Vagina (tissue), 2 donors: ENCODE measurements at regions not wholly inside any gene's neighbourhood (a gene's known extent, or its start where the extent isn't known, plus 50 kb on each side); places are given as distances from the start of the nearest gene placed in this dataset.

Experiments
- DNase-seq, 2 donors: peaks; one replicate each; pipeline ENCODE4 v3.0.0-alpha.2; 2017; ENCODE audit errors: extremely low spot score in 2 of 2
- H3K27ac ChIP-seq: fragments of 200-600 bp; sonication (generic); one replicate; pipeline ENCODE4 v1.5.1; 2019
- H3K27me3 ChIP-seq: fragments of 200-600 bp; sonication (generic); one replicate; pipeline ENCODE4 v1.5.1; 2019
- H3K36me3 ChIP-seq, 2 donors: fragments of 200-600 bp; sonication (generic); one replicate each; pipeline ENCODE4 v1.5.1; 2017 to 2019
- H3K4me1 ChIP-seq: fragments of 200-600 bp; sonication (generic); one replicate; pipeline ENCODE4 v1.5.1; 2019
- H3K4me3 ChIP-seq, 2 donors: fragments of 200-600 bp; sonication (generic); 1 replicate in 1 of 2; 2 replicates in 1 of 2; pipeline ENCODE4 v1.5.1; 2016 to 2019
- H3K9me3 ChIP-seq: fragments of 200-600 bp; sonication (generic); one replicate; pipeline ENCODE4 v1.5.1; 2019
- POLR2A ChIP-seq, 2 donors: fragments of 450-650 bp; IDR thresholded peaks; one replicate each; pipeline ENCODE4 v1.6.1; 2017; ENCODE audit warnings: antibody characterized with exemption in 2 of 2, mild to moderate bottlenecking in 2 of 2, moderate library complexity in 2 of 2
- POLR2AphosphoS5 ChIP-seq, 2 donors: sonication (generic); formaldehyde crosslinking; IDR thresholded peaks; one replicate each; pipeline ENCODE4 v1.9.0; 2017; ENCODE audit warnings: antibody characterized with exemption in 2 of 2, mild to moderate bottlenecking in 2 of 2, low read depth in 1 of 2; ENCODE audit not compliant: insufficient read depth in 1 of 2
- intact Hi-C: fragments of 100-400 bp; cut with DNase I; formaldehyde crosslinking; loops from one replicate; pipeline ENCODE4 v1.15.1; 2023
- TF ChIP-seq, protein P1 (sequence below), 3 experiments: fragments of 450-650 bp in 2 of 3; fragments of 200-600 bp in 1 of 3; sonication (generic) in 1 of 3; IDR thresholded peaks; one replicate each; pipeline ENCODE4 v1.5.1; 2017 to 2019; ENCODE audit warnings: antibody characterized with exemption in 3 of 3, mild to moderate bottlenecking in 2 of 3, moderate library complexity in 2 of 3

DNA sequence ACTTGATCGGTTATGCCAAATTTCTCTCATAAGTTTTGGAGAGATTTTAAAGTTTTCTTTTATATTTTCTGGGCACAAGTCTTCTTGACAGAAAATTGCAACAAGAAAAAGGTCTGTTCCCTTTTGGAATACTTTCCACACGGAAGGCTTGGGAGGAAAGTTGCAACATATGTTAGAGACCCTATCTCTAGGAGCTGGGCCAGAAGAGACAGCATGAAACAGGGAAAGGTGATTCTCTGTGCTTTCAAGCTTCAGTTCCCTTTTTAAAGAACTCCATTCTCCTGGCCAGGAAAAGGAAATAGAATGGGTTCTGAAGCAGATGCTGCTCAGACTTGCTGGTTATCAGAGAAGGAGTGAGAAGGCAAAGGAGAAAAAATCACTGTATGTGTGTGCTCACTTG, 368.3 kb downstream of the SPATA31D1 start:
- intact Hi-C loops: no loop called here
- no peaks in the 10 kb centered on the region for H3K36me3 ChIP-seq
- no peaks in the 10 kb centered on the region for H3K4me1 ChIP-seq
- DNase-seq: no peak
- no peak overlapping the region for H3K27ac ChIP-seq
- no peaks in the 10 kb centered on the region for H3K27me3 ChIP-seq
- no peaks in the 10 kb centered on the region for H3K9me3 ChIP-seq
- TF ChIP-seq POLR2AphosphoS5 (IDR thresholded peaks at IDR 0.05; ENCODE audit: insufficient read depth in 1 of 2, low read depth in 1 of 2) (no peak), POLR2A (IDR thresholded peaks at IDR 0.05) (no peak)
- TF ChIP-seq, protein P1, sequence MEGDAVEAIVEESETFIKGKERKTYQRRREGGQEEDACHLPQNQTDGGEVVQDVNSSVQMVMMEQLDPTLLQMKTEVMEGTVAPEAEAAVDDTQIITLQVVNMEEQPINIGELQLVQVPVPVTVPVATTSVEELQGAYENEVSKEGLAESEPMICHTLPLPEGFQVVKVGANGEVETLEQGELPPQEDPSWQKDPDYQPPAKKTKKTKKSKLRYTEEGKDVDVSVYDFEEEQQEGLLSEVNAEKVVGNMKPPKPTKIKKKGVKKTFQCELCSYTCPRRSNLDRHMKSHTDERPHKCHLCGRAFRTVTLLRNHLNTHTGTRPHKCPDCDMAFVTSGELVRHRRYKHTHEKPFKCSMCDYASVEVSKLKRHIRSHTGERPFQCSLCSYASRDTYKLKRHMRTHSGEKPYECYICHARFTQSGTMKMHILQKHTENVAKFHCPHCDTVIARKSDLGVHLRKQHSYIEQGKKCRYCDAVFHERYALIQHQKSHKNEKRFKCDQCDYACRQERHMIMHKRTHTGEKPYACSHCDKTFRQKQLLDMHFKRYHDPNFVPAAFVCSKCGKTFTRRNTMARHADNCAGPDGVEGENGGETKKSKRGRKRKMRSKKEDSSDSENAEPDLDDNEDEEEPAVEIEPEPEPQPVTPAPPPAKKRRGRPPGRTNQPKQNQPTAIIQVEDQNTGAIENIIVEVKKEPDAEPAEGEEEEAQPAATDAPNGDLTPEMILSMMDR (IDR thresholded peaks at IDR 0.05): no peak
- no peak overlapping the region for H3K4me3 ChIP-seq

DNA sequence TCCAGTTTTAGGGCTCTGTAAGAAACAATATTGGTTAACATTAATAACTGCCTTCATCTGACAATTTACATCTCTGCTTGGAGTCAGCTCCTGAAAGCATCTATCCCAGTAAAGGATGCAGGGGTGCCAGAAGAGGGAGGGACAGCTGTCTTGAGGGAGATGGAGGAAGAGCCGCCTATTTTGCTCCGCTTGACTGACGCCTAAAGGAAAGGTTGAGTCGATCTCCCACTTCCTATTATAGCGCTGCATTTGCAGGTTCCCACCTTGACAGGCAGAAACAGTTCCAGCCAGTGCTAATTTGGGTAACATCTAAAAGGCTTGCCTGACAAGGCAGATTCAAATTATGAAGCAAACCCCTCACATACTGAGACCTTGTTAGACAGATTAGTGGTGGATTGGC, 374.6 kb downstream of the SPATA31D1 start:
- TF ChIP-seq POLR2AphosphoS5 (IDR thresholded peaks at IDR 0.05; ENCODE audit: insufficient read depth in 1 of 2, low read depth in 1 of 2) (no peak), POLR2A (IDR thresholded peaks at IDR 0.05) (no peak)
- TF ChIP-seq, protein P1 (IDR thresholded peaks at IDR 0.05): no peak
- no peak overlapping the region for H3K4me3 ChIP-seq
- H3K9me3 ChIP-seq: no peaks in the 10 kb centered on the region
- intact Hi-C loops: no loop called here
- no peaks in the 10 kb centered on the region for H3K27me3 ChIP-seq
- H3K4me1 ChIP-seq: no peaks in the 10 kb centered on the region
- no peaks in the 10 kb centered on the region for H3K36me3 ChIP-seq
- DNase-seq: no peak
- no peak overlapping the region for H3K27ac ChIP-seq

DNA sequence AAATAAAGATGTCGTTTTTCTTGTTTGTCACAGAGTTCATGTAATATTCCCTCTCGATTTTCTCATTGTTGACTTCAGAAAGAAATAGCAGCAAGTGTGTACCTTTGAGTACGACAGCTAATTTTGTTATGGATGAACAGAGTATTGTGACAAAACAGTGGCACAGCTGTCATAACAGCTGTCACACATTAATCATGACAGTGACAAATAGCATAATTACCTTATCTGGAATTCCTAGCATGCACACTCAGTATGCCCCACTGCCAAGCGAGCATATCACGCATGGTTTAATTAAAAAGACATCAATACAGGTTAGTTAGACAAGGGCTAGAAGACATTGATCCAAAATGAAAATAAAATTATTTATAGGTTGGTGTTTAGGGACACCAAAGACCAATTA, 375.1 kb downstream of the SPATA31D1 start:
- intact Hi-C loops: no loop called here
- Histone ChIP-seq H3K4me1 (no peaks in the 10 kb centered on the region), H3K9me3 (no peaks in the 10 kb centered on the region), H3K27ac (no peak overlapping the region), H3K27me3 (no peaks in the 10 kb centered on the region), H3K4me3 (no peak overlapping the region), H3K36me3 (no peaks in the 10 kb centered on the region)
- TF ChIP-seq POLR2A (IDR thresholded peaks at IDR 0.05): no peak
- no peak for DNase-seq

DNA sequence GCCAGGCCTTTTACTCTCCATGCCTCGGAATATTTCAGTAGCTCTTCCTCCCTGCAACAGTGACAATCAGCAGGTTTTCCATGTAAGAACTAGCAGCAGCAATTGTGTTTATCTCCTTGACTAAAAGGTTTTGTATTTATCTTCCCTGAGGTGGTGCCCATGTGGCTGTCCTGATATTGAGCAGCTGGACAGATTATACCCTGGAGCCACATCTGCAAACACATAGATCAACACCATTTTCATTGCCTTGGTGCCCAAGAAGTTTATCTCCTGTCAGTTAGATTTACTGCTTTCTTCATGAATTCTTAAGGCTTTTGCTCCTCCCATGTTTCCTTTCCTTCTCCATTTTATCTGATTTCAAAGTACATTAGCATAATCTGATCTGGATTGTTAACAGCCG, 378.4 kb downstream of the SPATA31D1 start:
- Histone ChIP-seq H3K36me3 (no peaks in the 10 kb centered on the region), H3K27ac (no peak overlapping the region), H3K4me3 (no peak overlapping the region), H3K27me3 (no peaks in the 10 kb centered on the region), H3K4me1 (no peaks in the 10 kb centered on the region), H3K9me3 (no peaks in the 10 kb centered on the region)
- intact Hi-C loops: no loop called here
- DNase-seq: no peak
- TF ChIP-seq, protein P1 (IDR thresholded peaks at IDR 0.05): no peak
- TF ChIP-seq POLR2A (IDR thresholded peaks at IDR 0.05): no peak
- no peak for TF ChIP-seq POLR2AphosphoS5 (IDR thresholded peaks at IDR 0.05; ENCODE audit: insufficient read depth in 1 of 2, low read depth in 1 of 2)

DNA sequence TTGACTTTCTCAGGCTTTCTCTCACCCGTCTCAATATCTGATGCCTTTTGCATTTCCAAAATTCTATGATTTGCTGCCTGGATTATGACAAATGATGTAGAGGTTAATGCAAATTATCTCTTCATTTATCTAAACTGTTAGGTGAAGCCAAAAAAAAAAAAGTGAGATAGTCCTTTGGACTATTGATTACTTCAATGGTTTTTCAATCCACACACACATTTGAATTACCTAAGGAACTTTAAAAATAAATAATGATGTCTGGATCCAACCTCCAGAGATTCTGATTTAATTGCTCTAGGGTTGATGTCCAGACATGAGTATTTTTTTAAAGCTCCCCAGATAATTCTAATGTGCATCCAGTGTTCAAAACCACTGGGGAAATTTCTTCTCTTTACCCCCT, 379.4 kb downstream of the SPATA31D1 start:
- no peaks in the 10 kb centered on the region for H3K27me3 ChIP-seq
- no peaks in the 10 kb centered on the region for H3K4me1 ChIP-seq
- no peaks in the 10 kb centered on the region for H3K36me3 ChIP-seq
- no peak overlapping the region for H3K27ac ChIP-seq
- DNase-seq: no peak
- H3K4me3 ChIP-seq: no peak overlapping the region
- intact Hi-C loops: no loop called here
- no peaks in the 10 kb centered on the region for H3K9me3 ChIP-seq
- TF ChIP-seq POLR2AphosphoS5 (IDR thresholded peaks at IDR 0.05; ENCODE audit: insufficient read depth in 1 of 2, low read depth in 1 of 2): no peak
- TF ChIP-seq, protein P1 (IDR thresholded peaks at IDR 0.05): no peak
- no peak for TF ChIP-seq POLR2A (IDR thresholded peaks at IDR 0.05)
